GM11168 (cell line): ENCODE measurements at regions not wholly inside any gene's neighbourhood (a gene's known extent, or its start where the extent isn't known, plus 50 kb on each side); places are given as distances from the start of the nearest gene placed in this dataset.

Experiments
- in situ Hi-C: fragments of 300-500 bp; cut with MboI; formaldehyde crosslinking; loops from one replicate; pipeline ENCODE4 v1.12.0; 2022; ENCODE audit warnings: low sequenced_read_pairs; ENCODE audit not compliant: unreplicated experiment

- in situ Hi-C loops = no loop called here
These were observed 70.9 kb upstream of the CELF2 start for GRCh38 chr10:10946801-10947200.

DNA sequence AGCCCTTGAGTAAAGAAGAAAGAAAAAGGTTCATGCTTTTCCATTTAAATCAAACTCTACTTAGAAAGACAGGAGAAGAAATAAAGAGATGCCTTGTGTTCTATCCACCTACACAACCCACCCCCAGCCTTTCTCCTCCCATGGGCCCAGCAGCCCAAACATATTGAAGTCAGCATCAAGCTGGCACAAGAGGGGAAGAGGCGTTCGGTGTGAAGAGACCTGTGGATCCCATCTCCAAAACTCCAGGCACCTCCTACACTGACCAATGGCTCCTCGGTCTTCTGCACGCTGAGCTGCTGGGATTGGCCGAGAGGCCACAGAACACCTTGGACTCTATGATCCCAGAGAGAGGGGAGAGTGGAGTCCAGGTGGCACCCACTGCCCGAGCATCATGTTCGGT lies 66.0 kb upstream of the CELF2 start:
- in situ Hi-C loops = no loop called here

DNA sequence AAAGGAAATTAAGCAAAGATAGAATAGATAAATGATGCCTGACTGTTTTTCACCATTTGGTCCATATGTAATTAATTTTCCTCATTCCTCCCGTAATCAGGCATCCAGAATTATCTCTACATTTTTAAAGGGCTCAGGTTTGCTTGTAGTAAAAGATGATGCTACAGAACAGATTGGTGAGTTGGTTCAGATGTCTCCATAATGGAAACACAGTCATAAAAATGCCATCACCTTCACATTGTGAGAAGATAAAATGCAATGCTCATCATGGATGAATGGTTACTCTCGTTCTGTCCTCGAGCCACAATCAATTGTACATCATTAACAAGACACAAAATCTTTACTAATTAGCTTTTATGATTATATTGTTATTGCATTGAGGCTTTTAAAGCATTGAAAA lies 64.9 kb upstream of the CELF2 start:
- in situ Hi-C loops = no loop called here

- in situ Hi-C loops = no loop called here
These were observed 60.8 kb upstream of the CELF2 start for GRCh38 chr10:10956681-10957542.

DNA sequence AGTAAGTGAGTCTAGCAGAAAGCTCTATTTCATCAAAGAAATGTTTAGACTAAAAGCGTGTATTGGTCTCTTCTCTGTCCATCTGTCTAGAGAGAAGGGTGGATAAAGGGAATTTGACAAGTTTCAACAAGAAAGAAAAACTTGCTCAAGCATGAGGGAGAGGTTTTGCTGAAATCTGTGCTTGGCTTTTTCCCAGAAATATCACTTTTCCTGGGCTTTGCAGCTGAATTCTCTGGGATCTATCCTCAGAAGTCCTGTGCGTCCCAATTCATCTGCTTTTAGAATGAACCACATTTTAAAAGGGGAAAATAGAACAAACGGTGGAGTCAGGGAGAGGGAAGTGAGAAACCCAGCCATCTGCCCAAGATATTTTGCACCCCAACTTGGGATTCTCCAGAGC lies 59.6 kb upstream of the CELF2 start:
- in situ Hi-C loops = no loop called here

DNA sequence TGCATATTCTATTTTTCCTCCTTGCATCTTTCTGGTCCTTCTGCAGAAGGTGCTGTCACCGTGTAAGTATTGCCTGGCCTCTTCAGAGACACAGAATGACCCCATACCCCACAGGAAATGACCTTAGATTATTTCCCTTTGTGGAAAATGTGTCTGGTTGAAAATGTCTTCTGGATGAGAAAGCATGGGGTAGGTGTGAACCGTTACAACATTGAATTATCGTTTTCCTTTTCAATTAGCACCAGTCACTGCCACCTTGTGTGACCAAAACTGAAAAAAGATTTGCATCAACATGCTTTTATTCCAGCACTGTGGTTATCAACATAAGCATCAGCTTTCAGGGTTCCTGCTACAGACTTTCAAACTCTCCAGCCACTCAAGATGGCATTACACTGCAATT lies 58.0 kb upstream of the CELF2 start:
- in situ Hi-C loops = no loop called here

DNA sequence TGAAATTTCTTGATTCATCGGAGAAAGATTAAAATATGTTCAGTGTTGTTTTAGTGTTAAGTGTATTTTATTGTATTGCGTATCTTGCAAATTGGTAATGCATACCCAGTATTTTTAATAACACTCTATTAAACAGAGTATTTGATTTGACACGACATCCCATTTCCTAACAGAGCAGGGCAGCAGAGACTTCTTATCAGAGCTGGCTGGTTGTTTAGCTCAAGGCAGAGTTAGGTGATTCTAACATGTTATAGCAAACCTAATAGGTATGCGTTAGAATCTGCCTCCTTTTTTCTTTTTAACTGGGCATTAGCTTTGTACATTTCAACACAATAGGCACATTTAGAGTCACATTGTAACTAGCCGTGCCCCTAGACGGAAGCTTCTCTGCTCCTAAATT lies 57.1 kb upstream of the CELF2 start:
- in situ Hi-C loops = no loop called here

DNA sequence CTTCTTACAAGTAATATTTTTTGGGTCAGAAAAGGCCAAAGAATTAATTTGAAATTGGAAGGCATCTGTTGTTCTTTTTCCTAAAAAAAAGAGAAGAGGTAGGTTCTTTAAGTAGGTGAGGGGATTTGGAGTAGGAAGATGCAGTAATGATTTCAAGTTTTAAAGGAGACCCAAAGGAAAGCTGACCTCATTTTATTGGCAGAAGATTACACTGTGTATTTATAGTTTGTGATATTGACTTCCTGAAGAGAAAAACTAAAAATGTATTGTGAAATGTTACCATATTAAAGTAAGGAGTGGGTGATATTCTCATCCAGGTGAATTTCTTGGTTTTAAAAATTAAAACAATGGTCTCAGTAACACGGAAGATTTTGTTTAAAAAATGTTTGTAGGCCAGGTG lies 56.6 kb upstream of the CELF2 start:
- in situ Hi-C loops = no loop called here

GRCh38 chr10:10967029-10967428 lies 50.6 kb upstream of the CELF2 start:
- in situ Hi-C loops = no loop called here

DNA sequence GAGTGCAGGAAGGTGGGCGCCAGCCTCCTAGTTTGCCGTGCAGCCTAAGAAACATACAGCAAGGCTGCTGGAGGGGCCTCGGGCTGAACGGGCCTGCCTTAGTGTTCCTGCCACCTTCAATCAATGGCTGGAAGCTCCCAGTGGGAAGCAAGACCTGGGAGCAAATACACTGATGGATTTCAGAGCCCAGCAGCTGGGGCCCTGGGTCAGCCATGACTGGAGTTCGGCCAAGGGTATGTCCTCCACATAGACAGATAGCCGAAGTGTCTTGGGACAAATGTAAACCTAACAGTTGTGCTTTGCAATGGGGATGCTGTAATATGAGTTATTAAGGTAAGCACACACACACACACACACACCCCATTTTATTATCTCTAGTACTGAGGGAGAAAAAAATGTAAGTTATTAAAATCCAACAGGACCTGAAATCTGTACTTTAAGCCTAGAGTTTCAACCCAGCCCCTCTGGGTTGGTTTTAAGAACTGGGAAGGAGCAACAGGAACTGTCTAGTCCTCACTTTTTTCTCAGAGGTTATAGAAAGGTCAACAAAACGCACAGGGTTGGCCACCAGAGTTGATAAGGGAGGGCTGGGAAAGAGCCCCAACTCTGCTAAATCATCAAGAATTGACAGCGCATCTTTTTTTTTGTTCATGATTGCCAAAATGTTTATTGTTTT lies 50.0 kb upstream of the CELF2 start:
- in situ Hi-C loops = no loop called here
